IMR-90 (cell line): ENCODE measurements at regions not wholly inside any gene's neighbourhood (a gene's known extent, or its start where the extent isn't known, plus 50 kb on each side); places are given as distances from the start of the nearest gene placed in this dataset.

Source experiments
- ATAC-seq: fragments of 200-7000 bp; cut with Tn5 transposase; 2 replicates; pipeline ENCODE4 v1.9.1; 2020; ENCODE audit warnings: low read depth, mild to moderate bottlenecking, moderate library complexity
- BruUV-seq: library from RNA; stranded (reverse); fragments of 400-500 nt; replicated peaks from 2 replicates; lab custom pipeline; 2021; lab: Mats Ljungman, UMichigan
- CTCF ChIA-PET: fragments of 300-600 bp; formaldehyde crosslinking; extraction: SDS; loops from one replicate; lab custom pipeline; 2021; ENCODE audit warnings: antibody characterized with exemption; lab: Yijun Ruan, JAX
- POLR2A ChIA-PET: fragments of 300-600 bp; sonication (Branson Sonifier 250); formaldehyde crosslinking; loops from one replicate; lab custom pipeline; 2022; ENCODE audit warnings: antibody characterized with exemption; ENCODE audit not compliant: unreplicated experiment; lab: Charles Lee
- DNase-seq: peaks from one replicate; pipeline ENCODE4 v3.0.0; 2013
- H2AFZ ChIP-seq: replicated peaks from 2 replicates; pipeline ENCODE3; 2013; ENCODE audit warnings: low read length, mild to moderate bottlenecking; ENCODE audit not compliant: poor library complexity
- H2AK5ac ChIP-seq: 2 replicates; pipeline ENCODE4 v1.6.1; 2013; ENCODE audit warnings: low read depth, low read length, inconsistent platforms
- H2AK9ac ChIP-seq: replicated peaks from 2 replicates; pipeline ENCODE3; 2013; ENCODE audit warnings: mild to moderate bottlenecking, low read depth, low read length, moderate library complexity; ENCODE audit not compliant: poor library complexity
- H2BK120ac ChIP-seq: 2 replicates; pipeline ENCODE4 v1.6.1; 2013; ENCODE audit warnings: low read depth, low read length, inconsistent platforms
- H2BK15ac ChIP-seq: 3 replicates; pipeline ENCODE4 v1.6.1; 2013; ENCODE audit warnings: low read depth, low read length, inconsistent platforms
- H2BK20ac ChIP-seq: 2 replicates; pipeline ENCODE4 v1.6.1; 2013; ENCODE audit warnings: low read depth, mild to moderate bottlenecking, inconsistent platforms, low read length, moderate library complexity
- H2BK5ac ChIP-seq: 2 replicates; pipeline ENCODE4 v1.6.1; 2013; ENCODE audit warnings: mild to moderate bottlenecking, low read depth, low read length, inconsistent platforms; ENCODE audit not compliant: poor library complexity, severe bottlenecking
- H3K14ac ChIP-seq: replicated peaks from 2 replicates; pipeline ENCODE4 v1.6.1; 2013; ENCODE audit warnings: low read depth, low read length, inconsistent platforms
- H3K18ac ChIP-seq: 2 replicates; pipeline ENCODE4 v1.6.1; 2013; ENCODE audit warnings: low read depth, low read length, control low read depth
- H3K23ac ChIP-seq: 2 replicates; pipeline ENCODE4 v1.6.1; 2013; ENCODE audit warnings: low read depth, low read length, inconsistent platforms
- H3K27ac ChIP-seq: 2 replicates; pipeline ENCODE4 v1.5.1; 2013; ENCODE audit warnings: mild to moderate bottlenecking, control low read depth, low read length; ENCODE audit not compliant: insufficient read depth
- H3K27me3 ChIP-seq: 2 replicates; pipeline ENCODE4 v1.6.1; 2013; ENCODE audit warnings: low read length; ENCODE audit not compliant: control insufficient read depth, insufficient read depth
- H3K36me3 ChIP-seq: 2 replicates; pipeline ENCODE4 v1.6.1; 2013; ENCODE audit warnings: low read length, mixed read lengths; ENCODE audit not compliant: control insufficient read depth, insufficient read depth
- H3K4ac ChIP-seq: 2 replicates; pipeline ENCODE4 v1.6.1; 2013; ENCODE audit warnings: low read depth, low read length, inconsistent platforms
- H3K4me1 ChIP-seq: 2 replicates; pipeline ENCODE4 v1.6.1; 2013; ENCODE audit warnings: low read length, mixed read lengths; ENCODE audit not compliant: control insufficient read depth, insufficient read depth
- H3K4me2 ChIP-seq: 2 replicates; pipeline ENCODE4 v1.6.1; 2013; ENCODE audit warnings: low read depth, mild to moderate bottlenecking, control low read depth, low read length, moderate library complexity
- H3K4me3 ChIP-seq: 2 replicates; pipeline ENCODE4 v1.5.1; 2013; ENCODE audit warnings: low read depth, mild to moderate bottlenecking, control low read depth, low read length, moderate library complexity; ENCODE audit not compliant: insufficient read depth
- H3K56ac ChIP-seq: 2 replicates; pipeline ENCODE4 v1.6.1; 2013; ENCODE audit warnings: low read length, inconsistent platforms; ENCODE audit not compliant: insufficient read depth; ENCODE audit errors: extremely low read depth
- H3K79me1 ChIP-seq, 2 experiments: 2 replicates each; pipeline ENCODE4 v1.6.1; 2013; ENCODE audit warnings: low read length in 2 of 2, inconsistent platforms in 1 of 2, low read depth in 1 of 2
- H3K9ac ChIP-seq: 2 replicates; pipeline ENCODE4 v1.6.1; 2013; ENCODE audit warnings: low read depth, low read length, control low read depth
- H3K9me1 ChIP-seq: 2 replicates; pipeline ENCODE4 v1.6.1; 2013; ENCODE audit warnings: low read length, inconsistent platforms; ENCODE audit not compliant: insufficient read depth
- H3K9me3 ChIP-seq: 2 replicates; pipeline ENCODE4 v1.6.1; 2013; ENCODE audit warnings: low read length; ENCODE audit not compliant: control insufficient read depth, insufficient read depth
- H4K20me1 ChIP-seq: 2 replicates; pipeline ENCODE4 v1.6.1; 2013; ENCODE audit warnings: low read length, inconsistent platforms; ENCODE audit not compliant: insufficient read depth
- H4K5ac ChIP-seq: 2 replicates; pipeline ENCODE4 v1.6.1; 2013; ENCODE audit warnings: mild to moderate bottlenecking, low read depth, low read length, control low read depth
- H4K8ac ChIP-seq, 2 experiments: 2 replicates each; pipeline ENCODE4 v1.6.1; 2013; ENCODE audit warnings: low read depth in 2 of 2, low read length in 2 of 2, control low read depth in 1 of 2, inconsistent platforms in 1 of 2
- H4K91ac ChIP-seq: 2 replicates; pipeline ENCODE4 v1.6.1; 2013; ENCODE audit warnings: low read depth, low read length, inconsistent platforms; ENCODE audit not compliant: insufficient read depth
- MAZ ChIP-seq: IDR thresholded peaks from 2 replicates; pipeline ENCODE4 v1.6.1; 2012; ENCODE audit warnings: low read depth, mild to moderate bottlenecking, low read length, improper control_type of control experiment, moderate library complexity, borderline replicate concordance
- NFE2L2 ChIP-seq: fragments of 150-350 bp; IDR thresholded peaks from 2 replicates; pipeline ENCODE4 v1.6.1; 2016; ENCODE audit warnings: low read depth, mild to moderate bottlenecking, low read length
- RAD21 ChIP-seq: IDR thresholded peaks from 2 replicates; pipeline ENCODE4 v1.6.1; 2012; ENCODE audit warnings: low read length, improper control_type of control experiment
- RFX5 ChIP-seq: IDR thresholded peaks from 2 replicates; pipeline ENCODE4 v1.8.0; 2012; ENCODE audit warnings: low read depth, mild to moderate bottlenecking, low read length, moderate library complexity
- SMC3 ChIP-seq: fragments of 150-350 bp; IDR thresholded peaks from 2 replicates; pipeline ENCODE4 v1.6.1; 2016; ENCODE audit warnings: low read depth, mild to moderate bottlenecking, antibody characterized with exemption, low read length, moderate library complexity
- USF2 ChIP-seq: fragments of 150-350 bp; IDR thresholded peaks from 2 replicates; pipeline ENCODE4 v1.6.1; 2017; ENCODE audit warnings: mild to moderate bottlenecking, antibody characterized with exemption, low read length, low read depth
- whole genome bisulfite sequencing, 2 experiments: methylation state at CpG; one replicate each; pipeline versions ENCODE4 v1.1.5 to v1.1.7; 2013; ENCODE audit warnings: missing lambda C conversion rate in 2 of 2; ENCODE audit not compliant: insufficient read length in 1 of 2; ENCODE audit errors: extremely low coverage in 2 of 2; 5-methylcytosine and 5-hydroxymethylcytosine counted together
- dilution Hi-C: fragments of 300-500 bp; cut with HindIII; formaldehyde crosslinking; loops from one replicate; pipeline ENCODE4 v1.14.3; 2018; ENCODE audit warnings: low sequenced_read_pairs; ENCODE audit not compliant: unreplicated experiment
- in situ Hi-C: fragments of 300-500 bp; cut with MboI; formaldehyde crosslinking; loops from 3 replicates; pipeline ENCODE4 v1.14.3; 2019; ENCODE audit warnings: low sequenced_read_pairs, inconsistent platforms, mixed read lengths
- intact Hi-C: fragments of 100-400 bp; cut with micrococcal nuclease; formaldehyde crosslinking; loops from 2 replicates; pipeline ENCODE4 v1.10.0; 2022

GRCh38 chr12:31797230-31797872 lies 68.5 kb upstream of the AMN1 start:
- Histone ChIP-seq H3K27ac (no peak overlapping the region), H2AK9ac (no peak overlapping the region), H3K4ac (no peak overlapping the region), H2BK15ac (no peak overlapping the region), H3K4me1 (no peaks in the 10 kb centered on the region), H3K4me3 (no peak overlapping the region), H3K18ac (no peak overlapping the region), H3K23ac (no peak overlapping the region), H3K36me3 (no peaks in the 10 kb centered on the region), H3K4me2 (no peak overlapping the region), H3K9me1 (no peaks in the 10 kb centered on the region), H2AFZ (no peak overlapping the region), H3K27me3 (no peaks in the 10 kb centered on the region), H4K91ac (no peak overlapping the region), H2BK5ac (no peak overlapping the region), H3K9me3 (no peaks in the 10 kb centered on the region), H4K8ac (no peak overlapping the region), H4K20me1 (no peaks in the 10 kb centered on the region), H3K56ac (no peak overlapping the region), H3K14ac (no peak overlapping the region), H2BK120ac (no peak overlapping the region), H4K5ac (no peak overlapping the region), H2AK5ac (no peak overlapping the region), H2BK20ac (no peak overlapping the region), H3K79me1 (no peaks in the 10 kb centered on the region), H3K9ac (no peak overlapping the region)
- intact Hi-C loops (loop anchor here (5.0 kb wide), 1 partner anchor 605 kb away; no protein-coding TSS in a partner anchor), dilution Hi-C loops (no loop called here), in situ Hi-C loops (no loop called here)
- DNase-seq (no peak), ATAC-seq (no peak)
- CTCF ChIA-PET, result no interaction called here
- 76% methylated on average over 2 of the region's 13 CpGs; no CpG with 5 or more reads in 1 of the 2 experiments for WGBS, 2 experiments
- BruUV-seq, result no TSS peak
- POLR2A ChIA-PET, result no interaction called here
- no peak for TF ChIP-seq MAZ
- no peak for TF ChIP-seq RFX5
- TF ChIP-seq RAD21, result no peak
- no peak for TF ChIP-seq NFE2L2
- TF ChIP-seq SMC3, result no peak
- TF ChIP-seq USF2, result no peak
